Activated CD8-positive, alpha-beta memory T cell treated with anti-CD3 and anti-CD28 coated beads, Interleukin-2, amount 10 ng/mL, durations not matched to agents 7 days and 5 days (primary cell): ENCODE measurements at regions not wholly inside any gene's neighbourhood (a gene's known extent, or its start where the extent isn't known, plus 50 kb on each side); places are given as distances from the start of the nearest gene placed in this dataset.

ENCODE experiments used
- ATAC-seq: fragments of 150-1000 bp; cut with Tn5 transposase; one replicate; pipeline ENCODE4 v1.10.0; 2021; ENCODE audit warnings: moderate library complexity
- CTCF ChIA-PET: fragments of 350-600 bp; sonication (Branson Sonifier 250); formaldehyde crosslinking; loops from one replicate; lab custom pipeline; 2021; ENCODE audit warnings: antibody characterized with exemption; lab: Charles Lee
- DNase-seq: peaks from one replicate; pipeline ENCODE4 v3.0.0-alpha.2; 2020
- H3K27ac Mint-ChIP-seq: one replicate; pipeline ENCODE4 v1.8.0; 2021; ENCODE audit warnings: mild to moderate bottlenecking, mixed read lengths
- H3K27me3 Mint-ChIP-seq: one replicate; pipeline ENCODE4 v1.8.0; 2021; ENCODE audit warnings: mixed read lengths
- H3K36me3 Mint-ChIP-seq: one replicate; pipeline ENCODE4 v1.8.0; 2021; ENCODE audit warnings: mild to moderate bottlenecking, mixed read lengths
- H3K4me1 Mint-ChIP-seq: one replicate; pipeline ENCODE4 v1.8.0; 2021; ENCODE audit warnings: mixed read lengths
- H3K4me3 Mint-ChIP-seq: one replicate; pipeline ENCODE4 v1.8.0; 2021; ENCODE audit warnings: mild to moderate bottlenecking, moderate library complexity, mixed read lengths
- H3K9me3 Mint-ChIP-seq: one replicate; pipeline ENCODE4 v1.8.0; 2022; ENCODE audit warnings: low read depth, mixed read lengths

DNA sequence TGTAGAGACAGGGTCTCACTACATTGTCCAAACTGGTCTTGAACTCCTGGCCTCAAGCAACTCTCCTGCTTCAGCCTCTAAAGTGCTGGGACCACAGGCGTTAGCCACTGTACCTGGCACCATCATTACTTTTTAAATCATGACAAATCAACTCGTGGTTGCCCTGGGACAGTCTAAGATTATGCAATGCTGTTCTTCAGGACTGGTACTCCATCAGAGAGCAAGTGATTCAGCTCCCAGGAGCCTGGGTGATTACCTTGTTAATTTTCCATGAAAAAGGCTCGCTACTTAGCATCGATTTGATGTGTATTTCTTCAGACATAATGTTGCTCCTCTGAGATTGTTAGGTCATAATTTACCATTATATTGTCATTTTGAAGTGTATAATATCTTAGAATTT, 158.9 kb upstream of the STEAP4 start:
- CTCF ChIA-PET = no interaction called here

DNA sequence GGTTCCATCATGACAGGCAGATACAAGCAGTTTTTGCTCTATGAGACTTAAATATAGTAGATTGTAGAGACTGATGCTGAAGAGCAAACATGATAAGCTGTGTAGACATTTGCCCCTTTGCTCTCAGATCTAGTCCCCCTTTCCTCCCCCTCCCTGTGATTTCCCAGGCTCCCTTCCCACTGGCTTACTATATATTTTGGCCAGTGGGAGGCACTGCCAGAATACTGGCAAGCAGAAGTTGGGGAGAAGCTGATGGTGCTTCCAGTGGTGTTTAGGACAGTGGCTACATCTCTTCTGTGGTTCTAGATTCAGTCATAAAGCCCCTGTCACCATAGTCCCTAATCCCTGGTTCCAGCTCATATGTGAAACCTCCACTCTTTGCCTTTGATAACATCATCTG, 156.1 kb upstream of the STEAP4 start:
- CTCF ChIA-PET = no interaction called here
- H3K4me1 Mint-ChIP-seq = no peaks in the 10 kb centered on the region

More for the DNA sequence above, 158.9 kb upstream of the STEAP4 start:
- ATAC-seq (no peak), DNase-seq (no peak)
- Mint-ChIP-seq H3K36me3 (no peaks in the 10 kb centered on the region), H3K9me3 (no peaks in the 10 kb centered on the region), H3K27me3 (no peaks in the 10 kb centered on the region), H3K4me1 (no peaks in the 10 kb centered on the region), H3K4me3 (no peak overlapping the region), H3K27ac (no peak overlapping the region)

DNA sequence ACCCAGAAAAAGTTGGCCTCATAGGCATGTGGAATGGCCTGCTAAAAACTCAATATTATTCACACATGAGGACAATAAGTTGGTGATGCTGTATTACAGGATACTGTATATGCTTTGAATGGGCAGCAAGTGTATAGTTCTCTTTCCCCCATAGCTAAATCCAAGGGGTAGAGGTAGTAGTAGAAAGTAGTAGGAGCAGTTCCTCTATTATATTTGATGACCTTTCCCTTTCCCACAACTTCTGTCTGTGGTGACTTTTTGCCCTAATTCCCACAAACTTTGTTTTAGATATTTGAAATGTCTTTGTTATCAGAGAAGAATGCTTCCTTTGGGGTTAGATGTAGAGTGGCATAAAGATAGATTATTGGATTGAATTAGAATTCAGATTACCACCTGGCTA, 154.0 kb upstream of the STEAP4 start:
- CTCF ChIA-PET = no interaction called here
- Mint-ChIP-seq H3K36me3 (no peaks in the 10 kb centered on the region), H3K27ac (no peak overlapping the region), H3K4me1 (no peaks in the 10 kb centered on the region), H3K27me3 (no peaks in the 10 kb centered on the region), H3K9me3 (no peaks in the 10 kb centered on the region), H3K4me3 (no peak overlapping the region)
- no peak for DNase-seq
- no peak for ATAC-seq

More for the DNA sequence above, 156.1 kb upstream of the STEAP4 start:
- no peak for DNase-seq
- no peak overlapping the region for H3K4me3 Mint-ChIP-seq
- ATAC-seq = no peak
- no peak overlapping the region for H3K27ac Mint-ChIP-seq
- H3K36me3 Mint-ChIP-seq = no peaks in the 10 kb centered on the region
- no peaks in the 10 kb centered on the region for H3K9me3 Mint-ChIP-seq
- no peaks in the 10 kb centered on the region for H3K27me3 Mint-ChIP-seq

DNA sequence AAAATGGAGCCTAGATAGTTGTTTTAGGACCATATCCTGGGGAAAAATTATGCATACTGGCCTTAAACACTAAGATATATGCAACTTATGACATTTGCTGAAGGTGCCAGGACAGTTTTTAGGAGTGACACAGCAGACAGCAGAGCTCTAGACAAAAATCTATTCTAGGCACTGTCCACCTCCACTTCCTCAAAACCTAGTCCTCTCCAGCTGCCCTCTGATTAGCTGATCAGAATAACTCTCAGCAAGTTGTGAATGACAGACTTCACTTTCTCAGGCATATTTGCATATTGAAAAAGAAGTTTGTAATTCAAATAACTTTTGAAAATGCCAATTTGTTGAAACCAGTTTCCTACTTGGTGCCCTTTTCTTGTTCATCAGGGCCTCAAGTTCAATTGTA, 152.3 kb upstream of the STEAP4 start:
- Mint-ChIP-seq H3K4me3 (no peak overlapping the region), H3K27me3 (no peaks in the 10 kb centered on the region), H3K36me3 (no peaks in the 10 kb centered on the region), H3K4me1 (no peaks in the 10 kb centered on the region), H3K9me3 (no peaks in the 10 kb centered on the region), H3K27ac (no peak overlapping the region)
- DNase-seq (no peak), ATAC-seq (no peak)
- CTCF ChIA-PET = no interaction called here

DNA sequence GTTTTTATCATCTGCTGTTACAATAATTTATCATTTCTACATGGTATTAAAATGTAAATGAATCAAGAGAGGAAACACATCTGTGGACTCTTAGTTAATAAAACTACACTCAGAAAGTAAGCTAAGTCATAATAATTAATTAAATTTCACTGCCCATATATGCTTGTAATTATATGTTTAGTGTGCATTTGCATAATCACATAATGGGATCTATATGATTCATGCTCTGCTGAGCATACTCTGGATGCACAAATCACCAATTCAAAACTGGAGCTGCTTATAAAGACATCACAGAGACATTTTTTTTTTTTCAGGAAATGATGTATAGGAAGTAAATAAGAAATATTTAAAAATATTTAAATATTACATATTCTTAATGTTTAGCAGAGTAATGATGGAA, 151.6 kb upstream of the STEAP4 start:
- Mint-ChIP-seq H3K27ac (no peak overlapping the region), H3K27me3 (no peaks in the 10 kb centered on the region), H3K36me3 (no peaks in the 10 kb centered on the region), H3K4me3 (no peak overlapping the region), H3K4me1 (no peaks in the 10 kb centered on the region), H3K9me3 (no peaks in the 10 kb centered on the region)
- CTCF ChIA-PET = no interaction called here
- no peak for DNase-seq
- ATAC-seq = no peak

DNA sequence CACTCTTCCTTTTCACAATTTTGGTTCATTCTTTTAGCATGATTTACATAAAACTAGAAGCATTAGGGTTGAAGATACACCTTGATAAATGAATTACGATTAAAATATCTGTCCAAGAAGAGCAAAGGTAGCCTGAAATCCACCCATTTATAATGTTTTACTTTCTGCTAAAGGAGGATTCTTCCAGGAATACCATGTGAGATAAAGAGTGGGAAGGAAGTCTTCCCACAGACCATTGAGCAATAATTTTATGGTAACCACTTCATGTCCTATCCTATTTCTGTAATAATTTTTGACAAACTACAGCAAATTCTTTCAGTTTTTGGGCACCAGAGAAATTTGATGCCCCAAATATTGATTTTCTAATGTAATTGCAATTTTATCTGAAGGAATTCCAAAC, 150.6 kb upstream of the STEAP4 start:
- DNase-seq = no peak
- Mint-ChIP-seq H3K36me3 (no peaks in the 10 kb centered on the region), H3K9me3 (no peaks in the 10 kb centered on the region), H3K27me3 (no peaks in the 10 kb centered on the region), H3K27ac (no peak overlapping the region), H3K4me1 (no peaks in the 10 kb centered on the region), H3K4me3 (no peak overlapping the region)
- CTCF ChIA-PET = no interaction called here
- no peak for ATAC-seq

DNA sequence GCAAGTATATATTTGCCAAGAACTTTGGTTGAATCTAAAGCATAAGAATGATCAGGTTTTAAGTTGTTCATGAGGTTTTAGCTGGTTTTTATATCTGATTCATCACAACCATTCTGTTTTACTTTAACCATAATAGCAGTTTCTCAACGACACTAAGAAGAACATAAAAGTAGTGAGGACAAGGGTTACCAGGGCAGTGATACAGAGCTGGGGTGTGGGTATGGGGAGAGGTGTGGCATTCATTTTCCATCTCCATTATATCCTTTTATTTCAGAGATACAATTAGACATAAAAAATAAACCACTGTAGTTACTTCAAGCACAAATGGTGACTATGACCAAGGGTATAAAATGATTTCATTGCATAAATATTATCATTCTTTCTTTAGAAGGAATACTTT, 149.8 kb upstream of the STEAP4 start:
- Mint-ChIP-seq H3K36me3 (no peaks in the 10 kb centered on the region), H3K4me3 (no peak overlapping the region), H3K27me3 (no peaks in the 10 kb centered on the region), H3K4me1 (no peaks in the 10 kb centered on the region), H3K27ac (no peak overlapping the region), H3K9me3 (no peaks in the 10 kb centered on the region)
- DNase-seq (no peak), ATAC-seq (no peak)
- CTCF ChIA-PET = no interaction called here

DNA sequence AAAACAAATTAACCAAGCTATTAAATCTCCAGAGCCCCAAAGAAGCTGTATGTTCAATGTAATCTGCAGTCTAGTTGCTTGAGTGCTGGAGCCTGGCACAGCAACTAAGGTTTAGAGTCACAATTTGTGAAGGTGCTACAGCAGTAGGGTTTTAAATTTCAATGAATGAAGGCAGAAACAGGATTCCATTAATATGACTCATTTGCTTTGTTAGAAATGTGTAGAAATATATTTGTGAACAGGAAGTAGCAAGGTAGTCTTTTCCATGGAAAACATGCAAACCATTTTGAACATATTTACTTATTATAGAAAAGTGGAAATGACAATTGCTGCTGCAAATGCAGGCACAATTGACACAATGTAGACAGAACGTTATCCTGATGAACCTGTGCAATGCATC, 149.0 kb upstream of the STEAP4 start:
- H3K9me3 Mint-ChIP-seq = no peaks in the 10 kb centered on the region
- DNase-seq = no peak

DNA sequence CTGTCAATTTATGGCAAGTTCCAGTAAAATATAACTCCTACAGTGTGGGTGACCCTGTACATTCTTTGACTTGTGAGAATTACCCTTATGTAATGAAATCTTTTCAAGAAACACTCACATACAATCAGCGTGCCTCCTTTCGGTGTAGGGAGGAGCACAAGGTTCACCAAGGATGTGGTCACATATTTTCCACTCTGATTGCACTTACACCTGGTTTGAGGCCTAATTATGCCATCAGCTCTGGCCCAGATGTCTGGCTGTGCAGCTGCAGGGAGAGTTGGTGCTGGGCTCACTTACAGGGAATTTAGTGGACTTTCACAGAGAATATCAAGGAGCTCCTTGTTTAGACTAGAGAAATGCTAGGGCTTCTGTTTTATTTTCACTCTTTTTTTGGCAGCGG, 146.0 kb upstream of the STEAP4 start:
- Mint-ChIP-seq H3K9me3 (no peaks in the 10 kb centered on the region), H3K36me3 (no peaks in the 10 kb centered on the region), H3K27ac (no peak overlapping the region), H3K27me3 (no peaks in the 10 kb centered on the region), H3K4me1 (no peaks in the 10 kb centered on the region), H3K4me3 (no peak overlapping the region)
- CTCF ChIA-PET = no interaction called here
- ATAC-seq (no peak), DNase-seq (no peak)

More for the DNA sequence above, 149.0 kb upstream of the STEAP4 start:
- no peaks in the 10 kb centered on the region for H3K4me1 Mint-ChIP-seq
- no peaks in the 10 kb centered on the region for H3K36me3 Mint-ChIP-seq
- H3K4me3 Mint-ChIP-seq = no peak overlapping the region
- no peak for ATAC-seq
- no peaks in the 10 kb centered on the region for H3K27me3 Mint-ChIP-seq
- CTCF ChIA-PET = no interaction called here
- H3K27ac Mint-ChIP-seq = peak overlapping the region; percentile 11

DNA sequence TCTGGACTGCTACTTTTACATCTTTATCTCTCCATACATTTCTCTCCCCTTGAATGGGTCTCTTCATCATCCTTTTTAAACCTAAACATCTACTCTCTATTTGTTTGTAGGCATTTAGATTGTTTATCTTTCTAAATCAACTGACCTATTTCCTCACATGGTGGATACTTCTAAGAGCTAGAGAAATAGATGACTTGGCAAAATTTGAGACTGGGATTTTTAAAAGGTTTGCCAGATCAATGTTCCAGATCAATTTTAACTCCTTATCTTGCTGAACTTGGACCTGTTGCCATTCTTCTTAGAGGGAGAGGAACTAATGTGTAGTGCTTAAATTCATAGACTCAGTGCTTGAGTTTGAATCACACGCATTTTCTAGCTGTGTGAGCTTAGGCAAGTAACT, 144.2 kb upstream of the STEAP4 start:
- Mint-ChIP-seq H3K27me3 (no peaks in the 10 kb centered on the region), H3K4me3 (no peak overlapping the region)

DNA sequence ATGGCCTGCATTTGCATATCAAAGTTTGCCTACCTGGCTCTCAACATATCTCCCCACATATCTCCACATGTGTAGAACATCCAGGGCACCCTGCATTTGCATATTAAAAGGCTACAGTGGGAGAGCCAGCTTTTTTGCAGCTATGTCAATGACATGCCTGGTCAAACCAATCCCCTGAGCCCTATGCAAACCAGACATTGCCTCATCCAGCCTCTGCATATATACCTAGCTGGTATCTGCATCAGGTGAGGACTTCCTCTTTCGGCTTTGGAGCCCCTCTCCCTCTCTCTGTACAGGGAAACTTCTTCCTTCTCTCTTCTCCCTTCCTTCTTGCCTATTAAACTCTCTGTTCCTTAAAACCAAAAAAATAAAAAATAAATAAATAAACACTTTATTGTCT, 142.7 kb upstream of the STEAP4 start:
- no peaks in the 10 kb centered on the region for H3K9me3 Mint-ChIP-seq
- ATAC-seq = no peak
- H3K27me3 Mint-ChIP-seq = no peaks in the 10 kb centered on the region
- H3K4me1 Mint-ChIP-seq = no peaks in the 10 kb centered on the region
- DNase-seq = no peak
- no peaks in the 10 kb centered on the region for H3K36me3 Mint-ChIP-seq
- no peak overlapping the region for H3K27ac Mint-ChIP-seq
- CTCF ChIA-PET = no interaction called here
- H3K4me3 Mint-ChIP-seq = no peak overlapping the region

More for the DNA sequence above, 144.2 kb upstream of the STEAP4 start:
- no peaks in the 10 kb centered on the region for H3K4me1 Mint-ChIP-seq
- DNase-seq = no peak
- ATAC-seq = no peak
- no peak overlapping the region for H3K27ac Mint-ChIP-seq
- CTCF ChIA-PET = no interaction called here
- H3K36me3 Mint-ChIP-seq = no peaks in the 10 kb centered on the region
- H3K9me3 Mint-ChIP-seq = no peaks in the 10 kb centered on the region

DNA sequence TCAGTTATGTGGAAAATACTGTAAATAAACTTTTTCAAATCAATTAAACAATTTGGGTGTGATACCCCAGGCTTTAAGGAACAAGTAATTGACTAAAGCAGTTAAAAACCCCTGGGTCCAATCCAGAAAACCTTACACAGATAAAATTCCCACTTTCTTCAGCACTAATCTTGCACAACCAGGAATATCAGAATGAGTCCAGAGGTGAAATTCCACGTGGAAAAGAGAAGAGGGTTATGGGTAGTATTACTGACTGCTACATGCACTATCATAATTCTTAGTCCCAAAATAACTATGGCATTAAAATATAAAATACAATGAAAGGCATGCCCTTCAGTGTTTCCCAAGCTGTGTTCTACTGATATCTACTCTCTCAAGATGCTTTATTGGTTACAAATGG, 135.7 kb upstream of the STEAP4 start:
- Mint-ChIP-seq H3K4me1 (no peaks in the 10 kb centered on the region), H3K27ac (no peak overlapping the region), H3K9me3 (no peaks in the 10 kb centered on the region), H3K4me3 (no peak overlapping the region), H3K36me3 (no peaks in the 10 kb centered on the region), H3K27me3 (no peaks in the 10 kb centered on the region)
- DNase-seq (no peak), ATAC-seq (no peak)
- CTCF ChIA-PET = no interaction called here

DNA sequence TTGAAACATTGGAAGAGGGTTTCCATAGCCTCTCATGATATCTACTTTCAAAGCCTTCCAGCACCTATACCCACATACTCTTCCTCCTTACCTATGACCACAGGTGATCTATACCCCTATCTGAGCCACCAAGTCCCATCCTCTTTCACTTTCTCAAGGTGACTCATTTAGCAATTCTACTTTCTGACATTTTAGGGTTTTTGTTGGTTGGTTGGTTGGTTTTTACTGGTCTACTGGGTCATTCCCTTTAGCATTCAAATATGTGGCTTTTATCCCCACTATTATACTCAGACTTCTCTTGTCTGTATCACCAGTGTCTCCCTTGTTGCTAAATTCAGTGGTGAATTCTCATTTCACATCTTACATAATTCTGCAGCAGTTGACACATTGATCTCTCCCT, 130.4 kb upstream of the STEAP4 start:
- Mint-ChIP-seq H3K9me3 (no peaks in the 10 kb centered on the region), H3K27me3 (no peaks in the 10 kb centered on the region), H3K4me1 (no peaks in the 10 kb centered on the region), H3K4me3 (no peak overlapping the region), H3K36me3 (no peaks in the 10 kb centered on the region), H3K27ac (no peak overlapping the region)
- CTCF ChIA-PET = no interaction called here
- ATAC-seq (no peak), DNase-seq (no peak)

DNA sequence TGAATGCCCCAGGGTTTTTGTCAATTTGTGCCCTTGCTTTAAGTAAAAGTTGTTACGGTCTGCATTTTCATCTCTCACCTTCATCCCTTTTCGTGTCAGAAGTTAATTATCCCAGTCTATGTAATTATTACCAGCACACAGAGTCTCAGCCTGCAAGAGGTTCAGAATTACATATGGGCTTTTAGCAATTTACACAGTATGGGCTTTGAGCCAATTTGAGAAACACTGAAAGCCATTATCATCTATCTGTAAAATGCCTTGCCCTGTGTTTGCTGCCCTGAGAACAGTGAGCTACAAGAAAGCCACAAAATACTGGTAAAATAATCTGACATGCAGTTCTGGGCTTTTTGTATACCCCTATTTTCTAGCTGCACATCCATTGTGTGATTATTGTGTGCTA, 125.6 kb upstream of the STEAP4 start:
- Mint-ChIP-seq H3K27ac (no peak overlapping the region), H3K36me3 (no peaks in the 10 kb centered on the region), H3K27me3 (peaks cover 2% of the 10 kb centered on the region), H3K4me1 (no peaks in the 10 kb centered on the region), H3K9me3 (no peaks in the 10 kb centered on the region), H3K4me3 (no peak overlapping the region)
- ATAC-seq = no peak
- CTCF ChIA-PET = no interaction called here
- DNase-seq = no peak

DNA sequence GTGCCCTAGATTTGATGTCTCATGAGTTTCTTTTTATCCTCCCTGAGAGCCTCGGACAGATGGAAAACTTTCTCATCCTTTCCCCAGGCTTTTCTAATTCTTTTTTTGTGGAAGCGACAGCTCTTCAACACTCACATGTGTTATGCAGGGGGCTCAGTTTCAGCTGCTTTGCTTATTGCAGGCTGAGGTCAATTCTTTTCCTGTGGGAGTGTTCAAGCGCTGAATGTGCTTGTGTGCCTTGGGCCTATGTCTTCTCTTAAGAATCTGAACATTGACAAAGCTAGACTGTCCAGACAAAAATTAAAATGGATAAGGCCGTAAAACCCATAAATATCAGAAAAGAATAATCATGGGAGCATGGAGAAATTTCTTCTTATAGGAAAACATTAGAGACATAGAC, 125.2 kb upstream of the STEAP4 start:
- Mint-ChIP-seq H3K4me1 (no peaks in the 10 kb centered on the region), H3K4me3 (no peak overlapping the region), H3K36me3 (no peaks in the 10 kb centered on the region), H3K27ac (no peak overlapping the region), H3K9me3 (no peaks in the 10 kb centered on the region), H3K27me3 (peaks cover 2% of the 10 kb centered on the region)
- no peak for DNase-seq
- no peak for ATAC-seq
- CTCF ChIA-PET = no interaction called here
